SK-N-SH treated with all-trans-retinoic acid at 6 μM for 48 hours (cell line): ENCODE measurements at regions not wholly inside any gene's neighbourhood (a gene's known extent, or its start where the extent isn't known, plus 50 kb on each side); places are given as distances from the start of the nearest gene placed in this dataset.

Experiments
- ATAC-seq: fragments of 200-7000 bp; cut with Tn5 transposase; 3 replicates; pipeline ENCODE4 v1.9.1; 2020; ENCODE audit warnings: mild to moderate bottlenecking, moderate library complexity
- ARNTL ChIP-seq: fragments of 450-650 bp; formaldehyde crosslinking; IDR thresholded peaks from 2 replicates; pipeline ENCODE4 v1.5.0; 2020; ENCODE audit warnings: low read depth, mild to moderate bottlenecking, moderate library complexity, borderline replicate concordance
- BACH2 ChIP-seq: fragments of 250-450 bp; sonication (Bioruptor Pico); IDR thresholded peaks from 2 replicates; pipeline ENCODE4 v1.9.0; 2021; ENCODE audit warnings: mild to moderate bottlenecking, borderline replicate concordance
- ESRRG ChIP-seq: fragments of 250-450 bp; sonication (Bioruptor Pico); IDR thresholded peaks from 2 replicates; pipeline ENCODE4 v1.6.1; 2021; ENCODE audit warnings: mild to moderate bottlenecking
- GLIS3 ChIP-seq: fragments of 250-450 bp; sonication (Bioruptor Pico); IDR thresholded peaks from 2 replicates; pipeline ENCODE4 v1.5.0; 2020; ENCODE audit warnings: mild to moderate bottlenecking, moderate library complexity
- ISL1 ChIP-seq: fragments of 250-450 bp; sonication (Bioruptor Pico); IDR thresholded peaks from 2 replicates; pipeline ENCODE4 v2.1.2; 2022; ENCODE audit warnings: mild to moderate bottlenecking, moderate library complexity
- PPARA ChIP-seq: fragments of 250-450 bp; sonication (Bioruptor Pico); IDR thresholded peaks from 2 replicates; pipeline ENCODE4 v1.5.0; 2020; ENCODE audit warnings: mild to moderate bottlenecking, borderline replicate concordance
- RARB ChIP-seq: fragments of 250-450 bp; sonication (Bioruptor Pico); IDR thresholded peaks from 2 replicates; pipeline ENCODE4 v1.8.0; 2021; ENCODE audit warnings: mild to moderate bottlenecking, moderate library complexity
- SNAI2 ChIP-seq: fragments of 250-450 bp; sonication (Bioruptor Pico); IDR thresholded peaks from 2 replicates; pipeline ENCODE4 v1.5.0; 2020; ENCODE audit warnings: mild to moderate bottlenecking, moderate library complexity
- TCF4 ChIP-seq: fragments of 250-450 bp; sonication (Bioruptor Pico); IDR thresholded peaks from 2 replicates; pipeline ENCODE4 v1.8.0; 2021; ENCODE audit warnings: mild to moderate bottlenecking, moderate library complexity, borderline replicate concordance
- TOX ChIP-seq: fragments of 250-450 bp; sonication (Bioruptor Pico); IDR thresholded peaks from 2 replicates; pipeline ENCODE4 v1.8.0; 2021; ENCODE audit warnings: mild to moderate bottlenecking, moderate library complexity, borderline replicate concordance
- ZC3H10 ChIP-seq: fragments of 250-450 bp; sonication (Bioruptor Pico); IDR thresholded peaks from 2 replicates; pipeline ENCODE4 v1.5.1; 2021; ENCODE audit warnings: mild to moderate bottlenecking, moderate library complexity
- ZFP3 ChIP-seq: fragments of 250-450 bp; sonication (Bioruptor Pico); IDR thresholded peaks from 2 replicates; pipeline ENCODE4 v1.5.0; 2020; ENCODE audit warnings: mild to moderate bottlenecking, moderate library complexity
- ZFP30 ChIP-seq: fragments of 450-650 bp; formaldehyde crosslinking; IDR thresholded peaks from 2 replicates; pipeline ENCODE4 v1.5.0; 2022; ENCODE audit warnings: mild to moderate bottlenecking, moderate library complexity
- ZNF565 ChIP-seq: fragments of 450-650 bp; formaldehyde crosslinking; conservative IDR thresholded peaks from 2 replicates; pipeline ENCODE4 v1.5.0; 2020; ENCODE audit warnings: low read depth, mild to moderate bottlenecking, moderate library complexity
- ZNF70 ChIP-seq: fragments of 450-650 bp; formaldehyde crosslinking; IDR thresholded peaks from 2 replicates; pipeline ENCODE4 v1.5.0; 2020; ENCODE audit warnings: mild to moderate bottlenecking, moderate library complexity
- ZNF8 ChIP-seq: fragments of 450-650 bp; formaldehyde crosslinking; IDR thresholded peaks from 2 replicates; pipeline ENCODE4 v1.5.0; 2020; ENCODE audit warnings: mild to moderate bottlenecking, moderate library complexity
- TF ChIP-seq, protein P1 (sequence below): fragments of 250-450 bp; sonication (Bioruptor Pico); IDR thresholded peaks from 2 replicates; pipeline ENCODE4 v1.5.1; 2020; ENCODE audit warnings: low read depth, mild to moderate bottlenecking, moderate library complexity
- TF ChIP-seq, protein P2 (sequence below): fragments of 250-450 bp; sonication (Bioruptor Pico); IDR thresholded peaks from 2 replicates; pipeline ENCODE4 v1.5.0; 2020; ENCODE audit warnings: mild to moderate bottlenecking, moderate library complexity
- TF ChIP-seq, protein P3 (sequence below): fragments of 250-450 bp; sonication (Bioruptor Pico); IDR thresholded peaks from 2 replicates; pipeline ENCODE4 v1.8.0; 2021; ENCODE audit warnings: low read depth, mild to moderate bottlenecking, moderate library complexity, borderline replicate concordance
- TF ChIP-seq, protein P4 (sequence below): fragments of 250-450 bp; sonication (Bioruptor Pico); IDR thresholded peaks from 2 replicates; pipeline ENCODE4 v1.5.1; 2021; ENCODE audit warnings: mild to moderate bottlenecking, moderate library complexity

DNA sequence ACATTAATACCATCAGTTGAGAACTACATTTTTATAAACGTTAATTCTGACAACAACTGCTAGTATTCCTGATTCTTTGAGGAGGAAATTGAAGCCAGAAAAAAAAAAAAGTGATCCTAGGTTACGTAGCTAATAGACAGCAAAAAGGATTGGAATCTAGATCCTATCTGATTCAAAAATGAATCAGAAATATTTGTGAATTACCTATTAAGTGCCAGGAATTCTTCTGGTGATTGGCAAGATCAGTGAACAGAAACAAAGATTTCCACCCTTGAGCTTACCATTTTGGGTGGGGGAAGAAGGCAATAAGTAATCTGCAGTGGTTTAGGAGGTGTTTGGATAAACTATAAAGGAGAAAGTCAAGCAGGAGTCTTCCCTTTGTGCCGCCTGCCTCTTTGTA is 63.9 kb upstream of the LARGE1 start (continued):
- no peak for TF ChIP-seq ZNF8 (CRISPR knock-in tag)

DNA sequence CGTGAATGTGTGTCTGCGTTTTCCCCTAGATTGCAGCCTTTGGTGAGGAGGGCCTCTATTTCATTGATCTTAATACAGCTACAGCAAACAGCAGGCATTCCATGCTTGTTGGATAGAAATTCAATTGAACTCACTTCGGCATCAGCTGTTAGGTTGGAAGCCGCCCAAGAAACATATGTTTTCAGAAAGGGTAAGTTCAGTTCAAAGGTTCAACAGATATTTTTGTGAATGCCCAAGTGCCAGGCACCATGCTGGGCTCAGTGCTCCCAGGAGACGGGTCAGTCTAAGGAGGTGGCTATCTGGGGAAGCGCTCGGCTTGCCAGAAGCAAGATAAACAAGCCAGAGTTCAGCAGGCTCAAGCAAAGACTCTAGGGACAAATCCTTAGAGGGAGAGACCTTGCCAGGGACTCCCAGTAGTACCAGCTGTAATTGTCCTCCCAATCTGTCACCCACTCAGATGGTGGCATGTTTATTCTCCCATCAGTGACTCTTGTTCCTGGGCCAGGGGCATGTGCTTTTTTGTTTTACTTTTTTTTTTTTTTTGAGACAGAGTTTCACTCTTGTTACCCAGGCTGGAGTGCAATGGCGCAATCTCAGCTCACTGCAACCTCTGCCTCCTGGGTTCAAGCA is 64.5 kb upstream of the LARGE1 start:
- no peak for ATAC-seq
- TF ChIP-seq ZC3H10 (CRISPR knock-in tag): no peak
- TF ChIP-seq RARB: no peak
- TF ChIP-seq, protein P1, sequence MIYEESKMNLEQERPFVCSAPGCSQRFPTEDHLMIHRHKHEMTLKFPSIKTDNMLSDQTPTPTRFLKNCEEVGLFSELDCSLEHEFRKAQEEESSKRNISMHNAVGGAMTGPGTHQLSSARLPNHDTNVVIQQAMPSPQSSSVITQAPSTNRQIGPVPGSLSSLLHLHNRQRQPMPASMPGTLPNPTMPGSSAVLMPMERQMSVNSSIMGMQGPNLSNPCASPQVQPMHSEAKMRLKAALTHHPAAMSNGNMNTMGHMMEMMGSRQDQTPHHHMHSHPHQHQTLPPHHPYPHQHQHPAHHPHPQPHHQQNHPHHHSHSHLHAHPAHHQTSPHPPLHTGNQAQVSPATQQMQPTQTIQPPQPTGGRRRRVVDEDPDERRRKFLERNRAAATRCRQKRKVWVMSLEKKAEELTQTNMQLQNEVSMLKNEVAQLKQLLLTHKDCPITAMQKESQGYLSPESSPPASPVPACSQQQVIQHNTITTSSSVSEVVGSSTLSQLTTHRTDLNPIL (CRISPR knock-in tag): no peak
- no peak for TF ChIP-seq ZNF8 (CRISPR knock-in tag)
- TF ChIP-seq, protein P2, sequence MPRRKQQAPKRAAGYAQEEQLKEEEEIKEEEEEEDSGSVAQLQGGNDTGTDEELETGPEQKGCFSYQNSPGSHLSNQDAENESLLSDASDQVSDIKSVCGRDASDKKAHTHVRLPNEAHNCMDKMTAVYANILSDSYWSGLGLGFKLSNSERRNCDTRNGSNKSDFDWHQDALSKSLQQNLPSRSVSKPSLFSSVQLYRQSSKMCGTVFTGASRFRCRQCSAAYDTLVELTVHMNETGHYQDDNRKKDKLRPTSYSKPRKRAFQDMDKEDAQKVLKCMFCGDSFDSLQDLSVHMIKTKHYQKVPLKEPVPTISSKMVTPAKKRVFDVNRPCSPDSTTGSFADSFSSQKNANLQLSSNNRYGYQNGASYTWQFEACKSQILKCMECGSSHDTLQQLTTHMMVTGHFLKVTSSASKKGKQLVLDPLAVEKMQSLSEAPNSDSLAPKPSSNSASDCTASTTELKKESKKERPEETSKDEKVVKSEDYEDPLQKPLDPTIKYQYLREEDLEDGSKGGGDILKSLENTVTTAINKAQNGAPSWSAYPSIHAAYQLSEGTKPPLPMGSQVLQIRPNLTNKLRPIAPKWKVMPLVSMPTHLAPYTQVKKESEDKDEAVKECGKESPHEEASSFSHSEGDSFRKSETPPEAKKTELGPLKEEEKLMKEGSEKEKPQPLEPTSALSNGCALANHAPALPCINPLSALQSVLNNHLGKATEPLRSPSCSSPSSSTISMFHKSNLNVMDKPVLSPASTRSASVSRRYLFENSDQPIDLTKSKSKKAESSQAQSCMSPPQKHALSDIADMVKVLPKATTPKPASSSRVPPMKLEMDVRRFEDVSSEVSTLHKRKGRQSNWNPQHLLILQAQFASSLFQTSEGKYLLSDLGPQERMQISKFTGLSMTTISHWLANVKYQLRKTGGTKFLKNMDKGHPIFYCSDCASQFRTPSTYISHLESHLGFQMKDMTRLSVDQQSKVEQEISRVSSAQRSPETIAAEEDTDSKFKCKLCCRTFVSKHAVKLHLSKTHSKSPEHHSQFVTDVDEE (CRISPR knock-in tag): no peak
- no peak for TF ChIP-seq ARNTL (CRISPR knock-in tag)
- TF ChIP-seq, protein P3, sequence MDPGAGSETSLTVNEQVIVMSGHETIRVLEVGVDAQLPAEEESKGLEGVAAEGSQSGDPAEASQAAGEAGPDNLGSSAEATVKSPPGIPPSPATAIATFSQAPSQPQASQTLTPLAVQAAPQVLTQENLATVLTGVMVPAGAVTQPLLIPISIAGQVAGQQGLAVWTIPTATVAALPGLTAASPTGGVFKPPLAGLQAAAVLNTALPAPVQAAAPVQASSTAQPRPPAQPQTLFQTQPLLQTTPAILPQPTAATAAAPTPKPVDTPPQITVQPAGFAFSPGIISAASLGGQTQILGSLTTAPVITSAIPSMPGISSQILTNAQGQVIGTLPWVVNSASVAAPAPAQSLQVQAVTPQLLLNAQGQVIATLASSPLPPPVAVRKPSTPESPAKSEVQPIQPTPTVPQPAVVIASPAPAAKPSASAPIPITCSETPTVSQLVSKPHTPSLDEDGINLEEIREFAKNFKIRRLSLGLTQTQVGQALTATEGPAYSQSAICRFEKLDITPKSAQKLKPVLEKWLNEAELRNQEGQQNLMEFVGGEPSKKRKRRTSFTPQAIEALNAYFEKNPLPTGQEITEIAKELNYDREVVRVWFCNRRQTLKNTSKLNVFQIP: no peak
- TF ChIP-seq ESRRG (CRISPR knock-in tag): no peak
- TF ChIP-seq PPARA: no peak
- no peak for TF ChIP-seq ZNF70
- no peak for TF ChIP-seq ZFP3
- TF ChIP-seq TCF4: no peak
- TF ChIP-seq, protein P4, sequence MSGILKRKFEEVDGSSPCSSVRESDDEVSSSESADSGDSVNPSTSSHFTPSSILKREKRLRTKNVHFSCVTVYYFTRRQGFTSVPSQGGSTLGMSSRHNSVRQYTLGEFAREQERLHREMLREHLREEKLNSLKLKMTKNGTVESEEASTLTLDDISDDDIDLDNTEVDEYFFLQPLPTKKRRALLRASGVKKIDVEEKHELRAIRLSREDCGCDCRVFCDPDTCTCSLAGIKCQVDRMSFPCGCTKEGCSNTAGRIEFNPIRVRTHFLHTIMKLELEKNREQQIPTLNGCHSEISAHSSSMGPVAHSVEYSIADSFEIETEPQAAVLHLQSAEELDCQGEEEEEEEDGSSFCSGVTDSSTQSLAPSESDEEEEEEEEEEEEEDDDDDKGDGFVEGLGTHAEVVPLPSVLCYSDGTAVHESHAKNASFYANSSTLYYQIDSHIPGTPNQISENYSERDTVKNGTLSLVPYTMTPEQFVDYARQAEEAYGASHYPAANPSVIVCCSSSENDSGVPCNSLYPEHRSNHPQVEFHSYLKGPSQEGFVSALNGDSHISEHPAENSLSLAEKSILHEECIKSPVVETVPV: no peak
- no peak for TF ChIP-seq SNAI2 (CRISPR knock-in tag)
- no peak for TF ChIP-seq ZFP30
- no peak for TF ChIP-seq ISL1 (CRISPR knock-in tag)
- TF ChIP-seq TOX (CRISPR knock-in tag): no peak
- no peak for TF ChIP-seq GLIS3

DNA sequence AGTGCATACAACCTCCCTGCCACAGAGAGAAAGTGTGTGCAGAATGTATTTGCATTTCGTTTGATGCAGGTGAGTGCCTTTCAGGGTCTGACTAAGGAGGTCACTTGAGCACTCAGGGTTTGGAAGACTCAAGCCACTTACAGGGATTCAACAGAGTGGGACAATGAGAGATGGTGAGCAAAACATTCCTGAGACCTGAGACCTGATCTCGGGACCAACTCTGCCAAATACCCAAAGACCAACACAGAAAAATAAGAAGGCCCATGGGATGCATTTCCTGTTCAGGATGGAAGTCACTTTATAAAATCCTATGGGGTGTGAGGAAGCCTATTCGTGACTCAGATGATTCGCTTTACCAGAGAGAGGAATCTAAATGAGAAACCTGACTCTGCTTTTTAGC is 65.2 kb upstream of the LARGE1 start:
- TF ChIP-seq, protein P1 (CRISPR knock-in tag): no peak
- TF ChIP-seq, protein P4: no peak
- TF ChIP-seq BACH2 (CRISPR knock-in tag) (no peak), SNAI2 (CRISPR knock-in tag) (no peak), ZNF565 (CRISPR knock-in tag) (no peak), ARNTL (CRISPR knock-in tag) (no peak), ZC3H10 (CRISPR knock-in tag) (no peak)
- TF ChIP-seq, protein P2 (CRISPR knock-in tag): no peak
- ATAC-seq: no peak
